Embryonic facial prominence (tissue), 1 donor: ENCODE measurements at regions not wholly inside any gene's neighbourhood (a gene's known extent, or its start where the extent isn't known, plus 50 kb on each side); places are given as distances from the start of the nearest gene placed in this dataset.
"Not testable (repeated sequence)": the region's sequence is repeated elsewhere in the genome, so short reads cannot be mapped to it uniquely, and the experiment has no call there.

ENCODE experiments used
- DNase-seq: peaks from one replicate; pipeline ENCODE4 v3.0.0-alpha.2; 2016; ENCODE audit errors: extremely low spot score

DNA sequence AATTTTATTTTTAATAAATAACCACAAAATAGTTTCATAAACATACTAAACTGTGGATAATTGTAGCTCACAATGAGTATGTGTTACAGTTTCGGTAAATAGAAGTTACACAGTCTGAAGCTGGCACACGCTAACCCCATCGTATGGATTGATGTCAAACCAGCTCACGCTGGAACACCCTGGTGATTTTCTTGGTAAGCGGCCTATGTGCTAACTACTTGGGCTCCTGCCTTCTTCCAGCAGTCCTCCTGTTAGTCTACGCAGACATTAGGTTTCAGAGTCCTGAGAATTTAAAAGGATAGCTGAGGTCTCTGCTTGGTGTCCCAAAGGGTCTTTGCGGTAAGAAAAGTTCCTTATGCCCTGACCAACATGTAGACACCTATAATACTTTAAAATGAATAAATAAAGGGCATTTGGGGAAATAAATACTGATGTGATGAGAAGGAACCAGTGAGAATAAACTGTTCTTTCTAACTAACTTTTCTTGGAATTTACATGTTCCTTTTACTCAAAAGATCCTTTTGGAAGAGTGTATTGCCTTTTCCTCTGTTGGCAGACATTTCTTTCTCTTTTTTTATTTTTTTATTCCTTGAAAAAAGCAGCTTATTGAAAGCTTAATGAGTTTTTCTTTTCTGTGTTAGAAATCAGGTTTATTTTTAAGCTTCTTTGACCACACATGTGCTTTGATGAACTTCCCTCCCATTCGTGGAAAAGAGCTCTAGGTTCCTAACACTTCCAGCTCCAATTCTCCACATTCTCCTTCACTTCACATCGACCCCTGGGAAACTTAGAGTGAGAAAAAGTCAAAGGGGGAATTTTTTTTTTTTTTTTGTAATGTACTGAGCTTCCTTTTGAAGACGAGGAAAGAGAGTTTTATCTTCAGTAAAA is 322.2 kb downstream of the IRS1 start:
- DNase-seq, result no peak

GRCh38 chr2:226475650-226476049 is 324.0 kb downstream of the IRS1 start:
- no peak for DNase-seq

DNA sequence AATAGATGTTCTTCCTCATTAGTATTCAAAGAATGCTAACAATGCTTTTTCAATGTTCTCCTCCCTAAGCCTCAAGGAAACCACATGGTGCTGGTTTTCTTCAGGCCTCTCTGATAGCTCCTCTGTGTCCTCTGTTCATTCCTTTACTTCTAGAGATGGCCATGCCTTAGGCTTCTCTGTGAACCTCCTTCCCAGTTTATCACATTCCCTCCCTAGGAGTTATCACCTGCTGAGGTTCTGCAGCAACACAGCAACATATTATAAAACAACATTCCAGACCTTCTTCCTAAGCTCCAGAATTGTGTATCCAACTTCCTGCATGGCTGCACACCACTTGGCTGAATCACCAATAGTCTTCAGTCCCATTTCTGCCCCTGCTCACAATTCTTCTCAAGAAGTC is 325.5 kb downstream of the IRS1 start:
- no peak for DNase-seq

DNA sequence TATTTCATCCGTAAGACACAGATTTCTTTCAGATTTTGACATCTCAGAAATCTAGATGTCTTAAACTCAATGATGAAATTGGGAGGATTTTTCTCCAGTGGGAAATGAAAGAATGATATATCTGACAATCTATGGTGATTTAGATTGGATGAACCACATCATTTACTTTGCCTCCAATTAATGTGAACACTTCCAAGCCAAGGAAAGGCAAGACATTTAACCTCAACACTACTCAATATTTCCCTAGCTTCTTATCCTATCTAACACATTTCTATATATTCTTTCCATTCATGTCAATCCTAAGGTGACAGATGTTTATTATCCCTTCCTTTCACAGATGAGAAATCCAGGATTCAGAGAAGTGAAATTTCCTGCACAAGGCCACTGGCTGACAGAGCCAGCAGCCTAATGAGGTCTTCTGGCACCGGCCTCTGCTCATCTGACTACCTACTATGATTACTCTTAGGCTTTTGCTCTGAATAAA is 327.6 kb downstream of the IRS1 start:
- DNase-seq, result no peak

DNA sequence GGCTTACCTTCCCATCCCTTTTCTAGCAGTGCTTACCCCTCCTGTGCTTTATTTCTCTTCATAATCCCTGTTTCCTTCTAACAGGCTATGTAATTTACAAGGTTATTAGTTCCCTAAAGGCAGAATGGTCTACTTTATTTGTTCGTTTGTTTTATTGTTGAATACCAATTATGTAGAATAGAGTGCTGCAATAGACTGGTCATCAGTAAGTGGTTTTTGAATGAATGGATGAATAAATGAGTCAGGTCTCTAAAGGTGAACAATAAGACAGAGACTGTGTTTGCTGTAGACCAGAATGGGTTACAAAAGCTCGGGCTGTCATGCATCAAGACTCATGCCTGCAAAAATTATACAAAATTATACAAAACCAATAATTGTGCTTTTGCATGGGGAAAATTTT is 332.0 kb downstream of the IRS1 start:
- no peak for DNase-seq

DNA sequence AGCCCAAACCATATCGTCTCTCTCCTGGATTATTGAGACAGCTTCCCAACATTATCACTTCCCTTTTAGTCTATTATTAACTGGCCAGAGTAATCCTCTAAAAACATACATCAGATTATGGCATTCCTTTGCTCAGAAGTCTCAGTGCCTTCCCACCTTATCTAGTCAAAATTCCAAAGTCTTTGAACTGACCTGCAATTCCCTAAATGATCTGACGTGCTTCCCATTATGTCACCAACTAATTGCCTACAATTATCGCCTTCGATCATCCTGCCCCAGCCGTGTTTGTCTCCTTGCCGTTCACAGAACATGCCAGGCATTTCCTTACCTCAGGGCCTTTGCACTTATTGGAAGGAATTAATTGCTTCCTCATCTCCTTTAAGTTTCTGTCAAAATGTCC is 332.4 kb downstream of the IRS1 start:
- DNase-seq, result no peak

- no peak for DNase-seq
These were observed 333.0 kb downstream of the IRS1 start for GRCh38 chr2:226466589-226466988.

DNA sequence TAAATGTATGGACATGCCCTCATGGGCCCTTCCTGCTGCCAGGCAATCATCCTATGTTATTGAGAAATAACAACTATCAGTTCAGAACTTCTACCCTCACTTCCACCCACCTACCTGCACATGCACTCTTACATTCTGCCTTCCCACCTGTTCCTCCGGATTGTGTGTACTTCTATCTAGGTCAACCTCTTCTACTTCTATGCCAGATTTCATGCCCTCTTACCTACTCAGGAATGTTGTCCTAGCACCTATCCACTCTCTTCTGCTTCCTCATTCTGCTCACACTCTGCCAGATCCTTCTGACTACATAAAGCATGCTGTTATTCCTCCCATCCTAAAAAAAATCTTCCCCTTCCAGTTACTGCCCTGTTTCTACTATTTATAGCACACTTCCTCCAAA is 333.5 kb downstream of the IRS1 start:
- no peak for DNase-seq

- DNase-seq, result no peak
These were observed 335.2 kb downstream of the IRS1 start for GRCh38 chr2:226464380-226464779.

DNA sequence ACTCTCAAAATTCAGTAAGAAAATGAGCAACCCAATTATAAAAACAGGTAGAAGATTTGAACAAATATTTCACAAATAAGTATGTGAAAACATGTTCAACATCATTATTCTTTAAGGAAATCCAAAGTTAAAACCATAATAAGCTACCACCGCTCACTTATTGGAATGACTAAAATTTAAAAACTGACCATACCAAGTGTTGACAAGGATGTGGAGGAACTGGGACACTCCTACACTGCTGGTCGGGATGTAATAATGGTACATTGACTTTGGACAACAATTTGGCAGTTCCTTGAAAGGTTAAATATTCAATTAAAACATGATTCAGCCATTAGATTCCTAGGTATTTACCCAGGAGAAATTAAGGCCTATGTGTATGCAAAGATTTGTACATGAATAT is 336.5 kb downstream of the IRS1 start:
- no peak for DNase-seq

DNA sequence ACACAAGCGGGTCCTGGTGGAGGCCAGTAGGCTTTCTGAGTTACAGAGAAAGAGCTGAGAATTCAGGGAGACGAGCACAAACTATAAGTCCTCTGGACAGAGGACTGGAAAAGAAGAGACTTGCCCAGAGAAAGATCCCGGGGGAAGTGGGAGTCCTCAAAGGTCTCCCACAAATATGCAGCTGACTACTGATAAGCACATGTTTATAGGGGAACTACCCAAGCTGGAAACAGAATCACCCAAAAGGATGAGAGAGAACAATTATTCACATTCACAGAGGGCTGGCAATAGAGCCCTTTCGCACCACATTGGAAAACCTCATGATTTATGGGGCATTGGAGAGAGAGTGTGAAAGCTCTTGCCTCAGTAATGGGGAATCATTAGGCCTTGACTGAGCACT is 337.6 kb downstream of the IRS1 start:
- no peak for DNase-seq

DNA sequence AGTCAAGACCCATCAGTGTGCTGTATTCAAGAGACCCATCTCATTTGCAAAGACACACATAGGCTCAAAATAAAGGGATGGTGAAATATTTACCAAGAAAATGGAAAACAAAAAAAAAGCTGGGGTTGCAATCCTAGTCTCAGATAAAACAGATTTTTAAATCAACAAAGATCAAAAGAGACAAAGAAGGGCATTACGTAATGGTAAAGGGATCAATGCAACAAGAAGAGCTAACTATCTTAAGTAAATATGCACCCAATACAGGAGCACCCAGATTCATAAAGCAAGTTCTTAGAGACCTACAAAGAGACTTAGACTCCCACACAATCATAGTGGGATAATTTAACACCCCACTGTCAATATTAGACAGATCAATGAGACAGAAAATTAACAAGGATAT is 343.5 kb downstream of the IRS1 start:
- DNase-seq, result not testable (repeated sequence)

- DNase-seq, result no peak
These were observed 346.9 kb downstream of the IRS1 start for GRCh38 chr2:226452768-226453167.

DNA sequence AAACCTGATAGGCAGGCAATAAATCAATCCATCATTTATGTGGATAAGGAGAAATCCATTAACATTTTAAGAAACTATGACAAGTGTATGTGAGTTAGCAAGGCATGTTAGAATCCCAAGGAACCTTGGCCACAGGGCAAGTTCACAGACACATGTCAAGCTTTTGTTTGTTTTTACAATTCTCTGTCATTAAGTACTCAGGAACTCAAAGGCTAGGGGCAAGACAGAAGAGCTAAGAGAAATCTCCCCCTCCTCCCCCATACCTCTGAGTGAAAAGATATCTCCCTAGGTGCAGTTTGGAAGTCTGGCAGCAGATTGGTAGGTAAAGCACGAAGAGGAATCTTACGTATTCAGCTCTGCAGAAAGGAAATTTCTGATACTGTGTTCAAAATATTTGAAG is 348.1 kb downstream of the IRS1 start:
- no peak for DNase-seq

GRCh38 chr2:226450141-226450540 is 349.5 kb downstream of the IRS1 start:
- DNase-seq, result no peak

DNA sequence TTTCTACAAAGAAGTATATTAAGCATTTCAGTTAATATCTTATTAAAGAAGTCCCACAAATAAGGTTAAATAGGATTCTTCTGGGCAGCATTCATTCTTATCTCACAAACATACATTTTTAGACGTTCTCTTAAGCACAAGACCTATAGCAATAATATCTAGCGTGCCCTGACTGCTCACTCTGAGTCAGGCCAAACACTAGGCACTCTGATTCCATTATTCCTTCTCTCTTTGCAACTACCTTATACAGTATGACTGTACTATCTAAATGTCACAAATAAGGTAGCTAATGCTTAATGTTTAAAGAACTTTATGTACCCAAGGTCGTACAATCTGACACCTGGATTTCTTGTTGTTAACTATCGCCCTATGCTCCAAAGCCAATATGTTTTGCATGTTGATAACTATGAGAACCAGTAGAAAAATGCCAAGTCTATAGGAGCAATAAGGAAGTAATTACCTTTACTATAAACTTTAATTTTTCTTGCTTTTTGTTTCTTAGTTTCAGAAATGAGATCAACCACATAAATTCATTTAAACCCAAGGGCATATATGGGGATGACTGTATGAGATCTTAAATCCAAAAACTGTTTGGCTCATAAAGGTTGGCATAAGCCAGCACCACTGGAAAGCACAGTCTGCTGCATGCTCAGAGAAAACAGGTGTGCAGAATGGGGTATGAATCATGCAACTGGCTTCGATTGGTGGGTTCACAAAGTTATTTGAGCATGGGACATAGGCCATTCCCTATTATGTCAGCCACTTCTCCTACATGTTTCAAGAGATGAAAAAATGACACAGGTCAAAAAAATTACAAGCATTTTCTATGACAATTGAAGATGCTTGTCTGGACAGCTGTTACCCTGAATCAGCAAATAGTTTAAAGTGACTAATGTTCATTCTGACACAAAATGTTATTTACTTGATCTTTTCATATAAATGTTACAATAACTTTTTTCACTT is 352.0 kb downstream of the IRS1 start:
- DNase-seq, result no peak

DNA sequence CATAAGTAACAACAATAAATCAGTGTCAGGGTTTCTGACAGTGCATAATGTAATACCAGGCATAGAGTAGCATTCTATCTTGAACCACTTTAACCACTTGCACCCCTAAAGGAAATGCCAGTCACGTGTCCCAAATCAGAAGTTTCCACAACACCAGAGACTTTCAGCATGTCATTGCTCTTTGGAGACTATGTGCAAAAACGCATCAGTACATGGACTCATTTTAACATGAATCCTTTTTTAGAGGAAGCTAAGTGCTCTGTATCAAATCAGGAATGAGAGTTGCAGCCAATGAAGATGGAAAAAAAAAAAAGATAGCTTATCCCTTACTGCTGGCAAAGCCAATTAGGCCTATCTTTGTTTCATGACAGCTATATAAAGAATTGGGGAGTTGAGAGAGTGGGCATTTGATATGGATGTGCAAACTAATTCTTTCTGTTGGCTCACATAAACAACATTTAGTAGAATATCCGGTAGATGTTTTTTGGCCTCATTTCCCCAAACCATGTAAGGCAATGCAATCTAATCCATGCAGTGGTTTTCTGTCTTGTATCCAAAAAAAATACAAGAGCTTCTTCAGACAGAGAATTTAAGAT is 353.1 kb downstream of the IRS1 start:
- DNase-seq, result no peak

- no peak for DNase-seq
These were observed 354.3 kb downstream of the IRS1 start for GRCh38 chr2:226445216-226445861.

GRCh38 chr2:226443112-226443511 is 356.5 kb downstream of the IRS1 start:
- DNase-seq, result no peak

- DNase-seq, result no peak
These were observed 359.3 kb downstream of the IRS1 start for GRCh38 chr2:226440127-226440918.

DNA sequence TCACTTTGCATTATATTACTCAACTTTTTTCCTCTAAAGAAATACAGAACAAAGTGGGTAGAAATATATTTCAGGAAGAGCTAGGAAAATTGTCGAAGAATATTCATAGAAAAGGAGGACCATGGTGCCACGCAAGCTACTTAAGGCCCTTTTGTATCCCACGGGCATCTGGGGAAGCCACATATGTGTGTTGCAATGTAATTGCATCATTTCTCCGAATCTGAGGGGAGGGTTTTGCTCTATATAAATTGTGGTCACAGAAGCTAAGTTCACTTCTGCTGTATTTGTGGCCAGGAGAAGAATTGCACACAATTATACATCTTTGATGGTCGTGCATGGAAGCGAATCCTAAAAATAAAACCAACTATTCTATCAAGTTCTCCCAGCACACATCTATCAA is 360.3 kb downstream of the IRS1 start:
- no peak for DNase-seq
